Right renal pelvis (tissue), 4 donors: ENCODE measurements at regions not wholly inside any gene's neighbourhood (a gene's known extent, or its start where the extent isn't known, plus 50 kb on each side); places are given as distances from the start of the nearest gene placed in this dataset.

Source experiments
- DNase-seq, 4 donors: peaks; one replicate each; pipeline ENCODE4 v3.0.0-alpha.2; 2013; ENCODE audit warnings: low read depth in 4 of 4, low spot score in 3 of 4, missing footprints in 1 of 4

DNA sequence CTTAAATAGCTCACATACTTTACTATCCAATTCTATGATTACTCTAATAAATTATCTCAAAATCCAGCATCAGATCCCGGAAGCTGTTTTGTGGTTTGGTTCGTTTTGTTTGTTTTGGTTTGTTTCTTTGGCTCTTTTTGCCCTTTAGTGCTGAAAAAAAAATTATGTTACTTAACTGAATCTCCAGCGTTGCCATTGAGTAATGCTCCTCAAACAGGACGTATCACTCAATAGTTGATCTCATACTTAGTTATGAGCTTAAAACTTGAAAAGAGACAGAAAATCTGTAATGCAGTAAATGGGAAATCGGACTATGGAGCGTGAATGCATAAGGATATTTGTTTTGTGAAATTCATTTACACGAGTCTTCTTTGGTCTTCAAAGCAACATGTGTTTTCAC, 533.8 kb upstream of the TMPRSS15 start:
- DNase-seq = no peak

DNA sequence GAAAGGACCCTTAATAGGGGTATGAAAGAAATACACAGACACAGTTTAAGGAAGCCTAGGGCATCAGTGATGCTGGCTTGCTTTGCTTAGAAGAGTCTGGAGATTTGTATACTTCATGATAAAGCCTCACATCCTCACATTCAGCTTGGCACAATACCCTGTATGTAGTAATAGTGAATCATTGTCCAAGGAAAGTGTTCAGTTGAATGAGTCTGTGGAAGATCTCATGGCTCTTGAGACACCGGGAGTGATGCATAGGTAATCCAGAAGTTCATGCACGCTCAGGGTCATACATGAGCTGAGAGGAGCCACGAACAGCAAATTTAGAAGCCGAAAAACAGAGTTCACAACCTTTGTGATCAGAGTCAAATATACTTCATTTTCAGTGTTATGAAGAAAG, 537.2 kb upstream of the TMPRSS15 start:
- DNase-seq = no peak

DNA sequence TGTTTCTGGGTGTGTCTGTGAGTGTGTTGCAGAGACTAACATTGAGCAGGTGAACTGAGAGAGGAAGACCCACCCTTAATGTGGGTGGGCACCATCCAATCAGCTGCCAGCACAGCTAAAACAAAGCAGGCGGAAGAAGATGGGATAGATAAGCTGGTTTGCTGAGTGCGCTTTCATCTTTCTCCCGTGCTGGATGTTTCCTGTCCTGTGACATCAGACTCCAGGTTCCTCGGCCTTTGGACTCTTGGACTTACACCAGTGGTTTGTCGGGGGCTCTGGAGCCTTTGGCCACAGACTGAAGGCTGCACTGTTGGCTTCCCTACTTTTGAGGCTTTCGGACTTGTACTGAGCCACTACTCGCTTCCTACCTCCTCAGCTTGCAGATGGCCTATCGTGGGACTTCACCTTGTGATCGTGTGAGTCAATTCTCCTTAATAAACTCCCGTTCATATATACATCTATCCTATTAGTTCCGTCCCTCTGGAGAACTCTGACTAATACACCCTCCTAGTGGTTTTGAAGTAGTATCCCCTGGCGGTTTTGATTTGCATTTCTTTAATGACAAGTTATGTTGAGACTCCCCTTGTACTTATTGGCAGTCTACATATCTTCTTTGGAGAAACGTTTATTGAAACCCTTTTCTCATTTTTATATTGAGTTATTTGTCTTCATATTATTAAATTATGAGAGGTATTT, 546.6 kb upstream of the TMPRSS15 start:
- no peak for DNase-seq

DNA sequence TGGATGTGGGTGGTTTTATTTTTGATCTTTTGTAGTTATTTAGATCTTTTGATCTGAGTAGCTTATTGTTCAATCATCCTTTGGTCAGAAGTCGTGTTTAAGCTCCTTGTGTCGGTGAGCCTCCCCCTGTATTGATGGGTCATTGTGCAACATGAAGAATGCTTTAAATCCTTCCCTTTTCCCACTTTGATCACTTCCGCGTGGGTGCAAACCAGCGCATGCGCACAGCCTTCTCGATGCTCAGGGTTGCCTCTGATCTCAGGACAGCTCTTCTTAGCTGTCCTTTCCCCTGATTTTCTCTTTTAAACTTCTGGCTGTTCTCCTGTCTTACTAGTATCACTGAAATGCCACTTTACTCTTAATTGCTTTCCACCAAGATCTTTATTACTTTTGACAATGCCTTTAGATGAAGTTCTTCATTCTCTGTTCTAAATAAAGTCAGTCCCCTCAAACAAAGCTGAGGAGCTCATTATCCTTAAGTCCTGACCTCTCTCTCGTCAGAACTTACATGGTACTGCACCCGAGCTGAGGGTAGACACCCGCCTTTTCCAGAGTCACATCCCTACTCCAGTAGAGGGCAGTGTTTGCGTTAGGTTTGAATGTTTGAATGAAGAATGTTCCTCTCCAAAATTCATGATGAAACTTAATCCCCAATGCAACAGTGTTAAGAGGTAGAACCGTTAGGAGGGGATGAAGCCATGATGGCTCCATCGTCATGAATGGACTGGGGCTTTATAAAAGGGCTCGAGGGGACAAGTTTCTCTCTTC, 547.9 kb upstream of the TMPRSS15 start:
- peak in 1 of 4 donors; percentile 22 for DNase-seq

DNA sequence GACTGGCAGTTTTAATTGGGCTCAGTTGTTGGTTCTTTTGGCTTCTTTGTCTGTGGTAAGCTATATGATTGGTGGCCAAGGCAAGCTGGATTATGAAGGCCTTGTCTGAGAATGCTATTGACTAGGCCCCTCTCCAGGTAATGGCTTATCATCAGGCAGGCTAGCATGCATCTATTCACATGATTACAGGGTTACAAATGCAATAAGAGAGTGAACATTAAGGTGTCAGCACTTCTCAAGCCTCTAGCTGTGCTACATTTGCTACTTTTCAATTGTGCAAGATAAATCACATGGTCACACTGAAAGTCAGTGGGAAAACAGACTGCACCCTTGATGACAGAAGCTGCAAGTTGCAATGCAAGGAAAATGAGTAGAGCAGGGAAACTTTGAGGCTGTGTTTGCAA, 550.9 kb upstream of the TMPRSS15 start:
- no peak for DNase-seq

DNA sequence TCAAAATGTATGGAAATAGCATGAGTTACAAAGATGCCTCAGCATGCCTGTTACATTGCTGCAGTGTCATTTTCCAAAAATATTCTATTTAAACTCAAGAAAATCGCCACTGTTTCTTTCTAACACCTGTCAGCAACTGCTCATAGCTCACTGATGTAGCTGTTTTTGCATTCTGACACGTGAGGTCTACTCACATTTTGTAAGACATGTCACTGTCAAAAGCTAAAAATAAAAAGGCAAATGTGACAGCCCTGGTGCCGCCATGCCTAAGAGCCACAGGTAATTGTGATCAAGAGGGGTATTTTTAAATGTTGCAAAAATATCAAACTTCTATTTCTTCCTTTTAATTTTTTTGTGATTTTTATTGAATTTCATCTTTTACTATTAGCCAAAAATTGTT, 556.2 kb upstream of the TMPRSS15 start:
- no peak for DNase-seq

DNA sequence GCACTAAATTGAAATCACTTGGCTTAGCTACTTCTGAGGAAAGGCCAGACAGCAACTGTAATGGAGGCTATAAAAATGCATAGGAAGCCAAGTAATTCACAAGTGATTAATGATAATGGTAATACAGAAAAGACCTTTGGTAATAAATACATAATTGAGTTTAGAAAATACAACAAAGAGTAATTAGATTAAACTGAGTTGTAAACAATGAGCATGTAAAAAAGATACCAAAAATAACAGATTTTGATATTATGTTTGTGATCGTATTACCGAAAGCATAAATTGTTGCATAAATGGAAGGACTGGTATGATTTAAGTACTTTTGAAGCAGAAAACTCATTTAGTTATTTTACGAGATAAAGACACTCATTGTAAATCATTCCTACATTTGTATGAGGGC, 556.7 kb upstream of the TMPRSS15 start:
- peak; percentile 16 to 36 (median 20) for DNase-seq

DNA sequence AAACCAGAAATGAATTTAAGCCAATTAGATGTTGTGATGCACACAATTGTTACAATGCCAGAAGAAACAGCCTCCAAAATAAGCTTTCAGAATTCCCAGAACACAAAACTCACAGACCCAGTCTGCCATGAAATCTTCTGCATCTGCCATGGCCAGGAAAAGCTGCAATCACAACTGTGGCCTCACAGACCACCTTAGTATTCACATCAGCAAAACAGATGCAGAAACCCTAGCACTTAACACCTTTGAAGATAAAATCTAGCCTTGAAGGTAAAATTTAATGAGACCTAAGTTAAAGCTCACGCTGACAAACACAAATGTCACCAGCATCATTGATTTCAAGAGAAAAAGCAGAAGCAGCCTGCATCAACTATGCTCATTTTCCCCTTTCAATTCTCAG, 566.8 kb upstream of the TMPRSS15 start:
- DNase-seq = no peak

DNA sequence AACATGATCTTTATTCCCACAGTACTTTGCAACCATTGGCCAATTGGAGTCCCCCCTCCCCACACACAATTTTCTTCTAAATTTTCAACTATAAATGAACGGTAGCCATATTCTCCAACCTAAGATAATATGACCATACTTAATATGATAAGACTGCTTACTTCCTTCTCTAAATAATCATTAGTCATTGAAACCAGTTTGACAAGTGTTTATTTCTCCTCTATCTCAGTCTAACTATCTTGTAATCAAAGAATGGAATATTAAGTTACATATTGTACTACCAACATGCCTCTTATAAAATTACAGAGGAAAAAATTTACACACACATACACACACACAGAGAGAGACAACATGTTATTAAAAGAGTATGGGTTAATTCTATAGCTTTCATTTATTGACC, 567.4 kb upstream of the TMPRSS15 start:
- DNase-seq = no peak

DNA sequence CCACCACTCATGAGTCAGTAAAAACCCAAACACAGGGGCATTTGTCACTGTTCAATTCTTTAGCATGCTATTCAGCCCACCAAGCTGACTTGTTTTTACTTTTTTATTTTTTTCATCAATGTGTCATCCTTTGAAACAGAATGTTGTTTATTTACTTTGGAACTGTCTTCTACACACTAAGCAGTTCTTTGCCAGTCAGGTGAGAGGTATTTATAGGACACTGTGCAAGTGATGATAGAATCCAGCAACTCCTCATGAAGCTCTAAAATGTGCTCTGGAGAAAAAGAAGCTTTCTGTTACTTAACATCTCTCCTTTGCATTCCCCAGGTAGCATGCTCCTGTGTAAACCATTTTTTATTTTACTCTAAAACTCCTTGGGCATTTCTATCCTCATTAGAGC, 582.0 kb upstream of the TMPRSS15 start:
- DNase-seq = no peak

DNA sequence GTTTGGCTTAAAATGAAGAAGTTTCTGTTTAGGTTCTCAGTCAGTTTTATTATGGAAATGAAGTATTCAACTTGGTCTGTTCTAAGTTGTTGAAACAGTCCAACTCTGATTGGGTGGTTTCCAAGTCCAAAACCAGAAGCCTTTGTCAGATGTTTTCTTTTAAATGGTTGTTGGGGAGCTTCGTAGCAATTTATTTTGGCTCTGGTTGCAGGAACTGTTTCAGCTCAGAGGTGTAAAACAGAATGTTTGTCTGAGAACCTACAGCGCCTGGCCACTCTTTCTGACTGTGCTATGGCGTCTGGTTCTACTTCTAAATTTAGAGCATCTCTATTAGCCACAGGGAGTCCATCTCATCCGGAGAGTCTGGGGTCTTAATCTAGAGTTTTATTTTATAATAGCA, 582.6 kb upstream of the TMPRSS15 start:
- DNase-seq = no peak

DNA sequence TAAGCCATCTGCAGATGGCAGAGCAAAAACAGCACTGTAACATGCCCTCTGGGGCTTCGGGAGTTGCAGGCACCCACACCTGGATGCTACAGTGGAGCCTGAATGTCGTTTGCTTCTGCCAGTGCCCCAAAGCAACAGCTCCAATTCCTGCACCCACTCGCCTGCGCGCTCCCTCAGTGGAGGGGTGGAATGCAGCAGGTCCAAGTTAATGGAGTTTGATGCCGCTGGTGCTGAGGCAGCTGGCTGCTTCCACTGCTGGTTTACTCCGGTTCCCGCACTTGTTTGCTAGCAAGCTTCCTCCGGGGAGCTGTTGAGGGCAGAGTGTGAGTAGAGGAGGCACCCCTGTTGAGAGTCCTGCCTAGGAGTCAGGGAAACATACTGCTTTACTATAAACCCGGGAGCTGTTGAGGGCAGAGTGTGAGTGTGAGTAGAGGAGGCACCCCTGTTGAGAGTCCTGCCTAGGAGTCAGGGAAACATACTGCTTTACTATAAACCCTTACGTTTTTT, 584.0 kb upstream of the TMPRSS15 start:
- peak in 3 of 4 donors; percentile 13 to 16 (median 16) for DNase-seq

DNA sequence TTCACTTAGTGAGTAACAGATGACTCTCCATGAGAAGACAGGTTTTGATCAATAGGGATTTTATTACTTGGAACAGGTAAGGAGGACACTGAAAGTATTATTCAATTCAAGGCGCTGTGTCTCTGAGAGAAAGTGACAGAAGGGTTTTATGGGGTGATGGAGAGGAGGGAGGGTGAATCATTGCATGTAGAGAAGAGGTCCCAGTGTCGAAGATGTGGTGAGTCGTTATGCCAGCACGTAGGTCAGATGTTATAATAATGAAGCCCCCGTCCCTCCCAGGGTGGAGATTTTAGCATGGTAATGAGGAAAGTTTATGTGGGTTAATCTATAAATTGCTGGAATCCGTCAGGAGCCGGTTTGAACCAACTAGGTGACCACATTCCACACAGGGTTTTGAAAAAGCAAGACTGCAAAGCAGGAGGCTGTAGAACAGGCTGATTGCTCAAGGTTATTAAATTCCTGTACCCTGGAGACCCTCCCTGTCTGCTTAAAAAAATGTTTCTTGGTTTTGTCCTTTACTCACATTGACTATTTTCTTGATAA, 586.4 kb upstream of the TMPRSS15 start:
- peak in 1 of 4 donors; percentile 8 for DNase-seq

DNA sequence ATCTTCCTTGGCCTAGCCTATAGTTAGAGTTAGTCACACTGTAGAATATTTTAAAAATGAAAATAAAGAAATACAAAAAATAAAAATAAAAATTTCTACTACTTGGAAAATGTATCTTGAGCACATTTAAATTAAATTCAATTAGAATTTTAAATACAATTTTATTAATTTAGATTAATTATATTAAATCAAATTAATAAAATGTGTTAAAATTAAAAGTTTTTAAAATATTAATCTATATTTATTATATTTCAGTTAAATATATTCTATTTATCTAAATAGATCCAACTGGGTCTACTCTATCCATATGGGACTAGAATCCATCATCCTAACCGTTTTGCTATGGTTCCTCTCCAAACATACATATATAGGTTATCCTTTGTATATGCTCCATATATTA, 588.3 kb upstream of the TMPRSS15 start:
- no peak for DNase-seq

DNA sequence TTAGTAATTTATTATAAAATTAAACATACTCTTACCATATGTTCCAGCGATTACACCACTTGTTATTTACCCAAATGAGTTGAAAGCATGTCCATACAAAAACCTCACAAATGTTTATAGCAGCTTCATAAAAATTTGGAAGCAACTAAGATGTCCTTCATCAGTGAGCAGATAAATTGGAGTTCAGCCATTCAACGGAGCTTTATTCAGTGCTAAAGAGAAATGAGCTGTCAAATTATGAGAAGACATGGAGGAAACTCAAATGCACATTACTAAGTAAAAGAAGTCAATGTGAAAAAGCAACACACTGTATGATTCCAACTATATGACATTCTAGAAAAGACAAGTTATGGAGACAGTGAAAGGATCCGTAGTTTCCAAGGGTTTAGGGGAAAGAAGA, 606.7 kb upstream of the TMPRSS15 start:
- DNase-seq = no peak

DNA sequence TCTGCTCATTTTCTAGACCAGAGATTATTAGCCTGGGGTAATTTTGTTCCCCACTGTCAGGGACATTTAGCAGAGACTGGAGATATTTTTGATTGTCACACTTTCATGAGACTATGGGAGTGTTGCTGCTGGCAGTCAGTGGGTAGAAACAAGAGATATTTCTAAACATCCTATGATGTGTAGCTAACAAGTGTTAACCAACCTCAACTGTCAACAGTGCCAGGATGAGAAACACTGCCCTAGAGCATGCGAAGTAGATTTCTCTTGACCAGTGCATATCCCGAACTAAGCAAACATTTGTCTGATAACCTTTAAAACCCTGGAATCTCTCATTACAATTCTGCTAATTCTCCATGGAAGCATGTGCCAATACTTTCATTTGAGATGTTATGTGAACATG, 607.4 kb upstream of the TMPRSS15 start:
- DNase-seq = no peak

DNA sequence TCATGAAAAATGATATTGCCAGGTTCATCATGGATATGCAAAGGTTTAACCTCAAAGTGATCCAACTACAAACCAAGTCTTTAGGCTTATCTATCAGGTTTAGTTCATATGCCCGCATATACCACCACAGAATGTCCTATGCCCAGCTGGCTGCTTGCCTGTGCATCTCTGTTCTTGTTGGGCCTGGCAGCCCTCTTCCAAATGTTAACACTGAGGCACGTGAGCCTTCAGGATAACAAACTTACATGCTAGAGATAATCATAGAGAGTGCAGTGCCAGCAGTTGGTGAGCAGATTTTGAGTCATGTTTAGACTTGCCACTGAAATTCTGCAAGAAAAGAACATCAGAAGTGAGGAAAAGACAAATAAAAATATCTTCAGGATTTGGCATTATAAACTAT, 607.9 kb upstream of the TMPRSS15 start:
- DNase-seq = no peak

DNA sequence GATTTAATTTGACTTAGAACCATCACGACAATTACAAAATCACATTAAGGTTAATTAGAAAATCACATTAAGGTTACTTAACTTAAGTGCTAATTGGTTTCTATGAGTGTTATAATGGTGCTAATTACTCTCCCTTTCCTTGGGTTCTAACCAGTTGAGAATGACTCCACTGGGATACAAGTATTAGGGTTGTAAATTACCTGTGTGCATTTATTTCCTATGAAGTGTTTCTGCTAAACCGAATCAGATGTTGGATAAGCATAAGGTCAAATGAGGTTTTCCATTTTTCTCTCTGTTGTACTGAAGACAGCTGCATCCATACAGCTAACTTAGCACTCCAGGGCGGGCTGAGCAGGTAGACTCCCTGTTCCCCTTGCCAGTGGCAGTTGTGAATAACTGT, 610.3 kb upstream of the TMPRSS15 start:
- no peak for DNase-seq

DNA sequence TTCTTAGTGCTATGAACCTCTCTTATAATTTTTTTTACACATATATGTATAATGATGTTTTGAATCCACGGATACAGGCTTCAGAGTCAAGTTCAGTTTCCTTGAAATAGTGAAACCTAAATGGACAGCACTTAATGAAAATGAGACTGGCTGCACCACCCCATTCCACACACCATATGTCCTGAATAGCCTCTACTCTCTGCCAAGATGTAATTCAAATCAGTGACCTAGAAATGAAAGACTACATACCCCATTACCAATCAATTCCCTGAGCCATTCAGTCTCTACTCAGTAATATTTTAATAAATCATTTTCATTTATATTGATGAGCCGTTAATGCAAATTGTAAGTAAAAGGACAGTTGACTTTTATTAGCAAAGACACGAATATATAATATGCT, 614.9 kb upstream of the TMPRSS15 start:
- DNase-seq = no peak

DNA sequence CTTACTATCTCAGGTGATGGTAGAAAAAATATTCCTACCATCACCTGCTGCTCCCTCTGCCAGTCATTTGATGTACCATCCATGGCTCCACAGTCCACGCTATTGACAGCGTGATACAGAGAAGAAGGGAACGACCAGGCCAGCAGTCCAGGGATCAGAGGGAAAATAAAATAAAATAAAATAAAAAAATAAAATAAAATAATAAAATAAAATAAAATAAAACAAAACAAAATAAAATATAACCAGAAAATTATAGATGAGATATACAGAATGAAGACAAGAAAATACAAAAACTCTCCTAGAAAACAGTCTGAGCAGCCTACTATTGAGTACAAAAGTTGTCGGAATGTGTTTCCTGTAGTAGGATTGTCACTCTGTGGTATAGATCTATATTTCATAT, 619.4 kb upstream of the TMPRSS15 start:
- DNase-seq = no peak

DNA sequence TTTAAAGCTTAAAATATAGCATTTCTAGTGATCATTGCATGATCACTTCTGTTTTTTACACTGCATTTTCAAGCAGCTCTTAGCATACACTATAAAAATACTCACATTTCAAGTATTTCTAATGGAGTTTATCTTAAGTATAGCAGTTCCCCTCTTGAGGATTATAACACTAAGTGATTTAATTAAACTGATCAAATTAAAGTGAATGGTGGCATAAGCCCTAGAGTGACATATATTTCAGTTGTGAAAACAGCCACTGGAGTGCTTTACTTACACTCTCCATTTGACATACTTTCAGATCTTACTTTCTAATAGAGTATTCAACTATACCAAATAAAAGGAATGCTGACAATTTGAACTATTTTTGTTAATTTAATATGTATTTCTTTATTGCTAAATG, 623.3 kb upstream of the TMPRSS15 start:
- no peak for DNase-seq

DNA sequence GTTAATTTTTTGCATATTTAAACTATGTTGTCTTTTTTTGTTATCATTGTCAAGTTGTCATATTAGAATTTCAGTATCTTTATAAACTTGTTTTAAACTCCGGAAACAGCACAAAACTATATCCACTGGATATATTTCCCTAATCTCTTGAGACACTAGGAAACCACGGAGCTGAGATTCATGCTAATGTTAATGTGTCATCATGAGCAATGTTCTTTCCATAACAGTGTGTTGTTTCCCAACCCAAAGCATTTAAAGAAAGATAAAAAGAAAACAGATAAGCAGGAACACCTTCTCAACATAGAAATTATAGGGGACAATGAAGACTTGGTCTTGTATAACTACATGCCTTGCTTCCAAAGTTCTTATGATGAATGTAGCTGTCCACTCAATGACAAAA, 626.2 kb upstream of the TMPRSS15 start:
- no peak for DNase-seq
